Fibroblast of lung (primary cell): ENCODE measurements at regions not wholly inside any gene's neighbourhood (a gene's known extent, or its start where the extent isn't known, plus 50 kb on each side); places are given as distances from the start of the nearest gene placed in this dataset.

Experiments used
- DNase-seq, 2 donors: peaks; one replicate each; pipeline versions ENCODE4 v3.0.0 to v3.0.0-alpha.2; 2010; ENCODE audit warnings: low read depth in 2 of 2
- H2AFZ ChIP-seq: 2 replicates; pipeline ENCODE4 v1.5.1; 2012; ENCODE audit warnings: low read length, control low read depth, inconsistent platforms
- H3K27ac ChIP-seq: 2 replicates; pipeline ENCODE4 v1.5.1; 2011; ENCODE audit warnings: low read length, control low read depth; ENCODE audit not compliant: insufficient read depth
- H3K27me3 ChIP-seq: 2 replicates; pipeline ENCODE4 v1.5.1; 2011; ENCODE audit warnings: mild to moderate bottlenecking, low read length; ENCODE audit not compliant: control insufficient read depth, insufficient read depth
- H3K36me3 ChIP-seq: 2 replicates; pipeline ENCODE4 v1.5.1; 2011; ENCODE audit warnings: low read length; ENCODE audit not compliant: control insufficient read depth, insufficient read depth
- H3K4me1 ChIP-seq: 2 replicates; pipeline ENCODE4 v1.5.1; 2011; ENCODE audit warnings: low read length; ENCODE audit not compliant: control insufficient read depth, insufficient read depth; ENCODE audit errors: extremely low read depth
- H3K4me2 ChIP-seq: 2 replicates; pipeline ENCODE4 v1.5.1; 2011; ENCODE audit warnings: low read length, control low read depth; ENCODE audit not compliant: insufficient read depth; ENCODE audit errors: extremely low read depth
- H3K4me3 ChIP-seq, 4 experiments: fragments of 200-600 bp in 1 of 4; sonication (generic) in 1 of 4; replicated peaks in 1 of 4; 2 replicates each; pipeline ENCODE4 v1.5.1; 2011 to 2016; ENCODE audit warnings: low read length in 4 of 4, low read depth in 3 of 4, mild to moderate bottlenecking in 3 of 4, control low read depth in 2 of 4, inconsistent platforms in 1 of 4, mixed read lengths in 1 of 4; ENCODE audit not compliant: insufficient read depth in 1 of 4; ENCODE audit errors: control extremely low read depth in 1 of 4
- H3K79me2 ChIP-seq: 2 replicates; pipeline ENCODE4 v1.5.1; 2012; ENCODE audit warnings: mild to moderate bottlenecking, low read length, inconsistent platforms; ENCODE audit not compliant: control insufficient read depth, insufficient read depth
- H3K9ac ChIP-seq: 2 replicates; pipeline ENCODE4 v1.5.1; 2011; ENCODE audit warnings: mild to moderate bottlenecking, low read length, control low read depth; ENCODE audit not compliant: insufficient read depth
- H3K9me3 ChIP-seq: 2 replicates; pipeline ENCODE4 v1.5.1; 2012; ENCODE audit warnings: low read depth, low read length; ENCODE audit not compliant: control insufficient read depth, insufficient read depth
- H4K20me1 ChIP-seq: 2 replicates; pipeline ENCODE4 v1.5.1; 2011; ENCODE audit warnings: low read length; ENCODE audit not compliant: control insufficient read depth, insufficient read depth; ENCODE audit errors: extremely low read depth
- EZH2 ChIP-seq: IDR thresholded peaks from 2 replicates; pipeline ENCODE4 v1.5.1; 2012; ENCODE audit warnings: low read length, control low read depth, mild to moderate bottlenecking; ENCODE audit errors: missing control alignments
- TF ChIP-seq, protein P1 (sequence below), 2 donors: IDR thresholded peaks in 1 of 2; conservative IDR thresholded peaks in 1 of 2; 1 replicate in 1 of 2; 2 replicates in 1 of 2; pipeline ENCODE4 v1.5.1; 2011 to 2012; ENCODE audit warnings: low read length in 2 of 2, control low read depth in 1 of 2, inconsistent platforms in 1 of 2, low read depth in 1 of 2, mild to moderate bottlenecking in 1 of 2

DNA sequence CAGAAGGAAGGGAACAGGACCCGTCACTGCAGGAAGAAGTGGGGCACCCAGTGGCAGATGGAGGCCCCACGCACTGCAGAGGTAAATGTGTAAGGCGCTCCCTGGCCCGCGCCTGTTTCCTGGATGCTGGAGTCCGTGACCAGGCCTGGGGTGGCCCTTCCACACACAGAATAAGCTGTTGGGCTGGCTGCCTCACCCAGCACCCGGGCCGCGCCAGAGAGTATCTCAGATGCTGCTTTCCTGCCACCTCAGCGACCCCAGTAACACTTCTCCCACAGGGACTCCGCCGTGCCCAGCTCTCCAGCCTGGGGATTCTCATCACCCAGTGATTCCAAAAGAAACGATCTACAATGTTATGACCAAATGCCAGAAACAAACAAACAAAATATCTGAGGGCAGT, 1993.1 kb downstream of the TP53TG3F start:
- TF ChIP-seq EZH2: no peak
- TF ChIP-seq, protein P1, sequence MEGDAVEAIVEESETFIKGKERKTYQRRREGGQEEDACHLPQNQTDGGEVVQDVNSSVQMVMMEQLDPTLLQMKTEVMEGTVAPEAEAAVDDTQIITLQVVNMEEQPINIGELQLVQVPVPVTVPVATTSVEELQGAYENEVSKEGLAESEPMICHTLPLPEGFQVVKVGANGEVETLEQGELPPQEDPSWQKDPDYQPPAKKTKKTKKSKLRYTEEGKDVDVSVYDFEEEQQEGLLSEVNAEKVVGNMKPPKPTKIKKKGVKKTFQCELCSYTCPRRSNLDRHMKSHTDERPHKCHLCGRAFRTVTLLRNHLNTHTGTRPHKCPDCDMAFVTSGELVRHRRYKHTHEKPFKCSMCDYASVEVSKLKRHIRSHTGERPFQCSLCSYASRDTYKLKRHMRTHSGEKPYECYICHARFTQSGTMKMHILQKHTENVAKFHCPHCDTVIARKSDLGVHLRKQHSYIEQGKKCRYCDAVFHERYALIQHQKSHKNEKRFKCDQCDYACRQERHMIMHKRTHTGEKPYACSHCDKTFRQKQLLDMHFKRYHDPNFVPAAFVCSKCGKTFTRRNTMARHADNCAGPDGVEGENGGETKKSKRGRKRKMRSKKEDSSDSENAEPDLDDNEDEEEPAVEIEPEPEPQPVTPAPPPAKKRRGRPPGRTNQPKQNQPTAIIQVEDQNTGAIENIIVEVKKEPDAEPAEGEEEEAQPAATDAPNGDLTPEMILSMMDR (conservative IDR thresholded peaks at IDR 0.05 in 1 of 2, IDR thresholded peaks at IDR 0.05 in 1 of 2; ENCODE audit: low read depth in 1 of 2, low read length in 2 of 2): no peak
- no peak for DNase-seq
- no peak overlapping the region for H3K27ac ChIP-seq
- no peak overlapping the region for H2AFZ ChIP-seq
- no peaks in the 10 kb centered on the region for H4K20me1 ChIP-seq
- H3K79me2 ChIP-seq: no peaks in the 10 kb centered on the region
- H3K27me3 ChIP-seq: no peaks in the 10 kb centered on the region
- H3K4me1 ChIP-seq: no peaks in the 10 kb centered on the region
- no peak overlapping the region for H3K4me2 ChIP-seq
- no peak overlapping the region for H3K4me3 ChIP-seq
- peaks cover 3% of the 10 kb centered on the region for H3K9me3 ChIP-seq
- no peak overlapping the region for H3K9ac ChIP-seq
- no peaks in the 10 kb centered on the region for H3K36me3 ChIP-seq

DNA sequence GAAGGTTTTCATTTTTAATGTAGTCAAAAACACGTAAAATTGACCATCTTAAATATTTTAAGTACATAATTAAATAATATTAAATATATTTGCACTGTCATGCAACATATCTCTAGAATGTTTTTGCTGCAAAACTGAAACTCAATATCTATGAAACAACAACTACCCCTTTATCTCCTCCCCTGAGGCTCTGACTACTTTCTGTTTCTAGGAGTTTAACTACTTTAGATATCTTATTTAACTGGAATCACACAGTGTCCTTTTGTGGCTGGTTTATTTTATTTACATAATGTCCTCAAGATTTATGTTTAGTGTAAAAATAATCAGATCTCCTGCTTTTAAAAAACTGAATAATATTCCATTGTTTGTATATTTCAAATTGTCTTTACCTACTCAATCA, 2003.9 kb downstream of the TP53TG3F start:
- TF ChIP-seq EZH2: no peak
- TF ChIP-seq, protein P1 (conservative IDR thresholded peaks at IDR 0.05 in 1 of 2, IDR thresholded peaks at IDR 0.05 in 1 of 2; ENCODE audit: low read depth in 1 of 2, low read length in 2 of 2): no peak
- Histone ChIP-seq H4K20me1 (no peaks in the 10 kb centered on the region), H3K9ac (no peak overlapping the region), H3K4me2 (no peak overlapping the region), H3K4me1 (no peaks in the 10 kb centered on the region), H3K27ac (no peak overlapping the region), H2AFZ (no peak overlapping the region), H3K27me3 (no peaks in the 10 kb centered on the region), H3K9me3 (no peaks in the 10 kb centered on the region), H3K4me3 (no peak overlapping the region), H3K79me2 (no peaks in the 10 kb centered on the region), H3K36me3 (no peaks in the 10 kb centered on the region)
- DNase-seq: no peak

DNA sequence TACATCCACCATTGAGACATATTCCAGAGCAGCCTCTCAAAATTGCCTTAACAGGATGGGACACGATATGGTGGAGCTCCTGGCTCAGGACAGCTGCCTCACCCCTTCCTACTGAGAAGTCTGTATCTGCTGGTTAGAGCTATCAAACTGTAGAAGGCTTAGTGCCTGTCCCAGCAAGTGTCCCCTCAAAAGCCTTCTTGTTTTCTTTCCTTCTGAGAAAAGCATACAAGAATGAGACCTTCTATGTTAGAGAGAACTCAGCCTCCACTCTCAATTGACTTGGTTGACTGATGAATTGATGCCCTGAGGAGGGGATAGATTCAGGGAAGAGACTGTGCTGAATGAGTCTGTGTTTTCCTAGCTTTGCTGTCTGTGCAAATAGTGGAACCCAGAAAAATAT, 2020.9 kb downstream of the TP53TG3F start:
- Histone ChIP-seq H3K79me2 (no peaks in the 10 kb centered on the region), H3K36me3 (no peaks in the 10 kb centered on the region), H3K4me1 (no peaks in the 10 kb centered on the region), H3K27ac (no peak overlapping the region), H3K4me3 (no peak overlapping the region), H2AFZ (no peak overlapping the region), H3K9ac (no peak overlapping the region), H4K20me1 (no peaks in the 10 kb centered on the region), H3K9me3 (no peaks in the 10 kb centered on the region), H3K27me3 (no peaks in the 10 kb centered on the region), H3K4me2 (no peak overlapping the region)
- TF ChIP-seq EZH2: no peak
- TF ChIP-seq, protein P1 (conservative IDR thresholded peaks at IDR 0.05 in 1 of 2, IDR thresholded peaks at IDR 0.05 in 1 of 2; ENCODE audit: low read depth in 1 of 2, low read length in 2 of 2): no peak
- no peak for DNase-seq
